Nephron (organoid): ENCODE measurements at regions not wholly inside any gene's neighbourhood (a gene's known extent, or its start where the extent isn't known, plus 50 kb on each side); places are given as distances from the start of the nearest gene placed in this dataset.

Experiments
- H3K27ac Mint-ChIP-seq, 3 experiments: 2 replicates each; pipeline ENCODE4 v1.8.0; 2020; ENCODE audit warnings: mixed read lengths in 3 of 3, mild to moderate bottlenecking in 2 of 3, moderate library complexity in 1 of 3
- H3K27me3 Mint-ChIP-seq: 2 replicates; pipeline ENCODE4 v1.8.0; 2021; ENCODE audit warnings: low read depth, mild to moderate bottlenecking, moderate library complexity, mixed read lengths
- H3K36me3 Mint-ChIP-seq: 2 replicates; pipeline ENCODE4 v1.8.0; 2020; ENCODE audit warnings: low read depth, mixed read lengths
- H3K4me1 Mint-ChIP-seq: 2 replicates; pipeline ENCODE4 v1.8.0; 2020; ENCODE audit warnings: mixed read lengths
- H3K4me3 Mint-ChIP-seq, 3 experiments: 2 replicates each; pipeline ENCODE4 v1.8.0; 2020; ENCODE audit warnings: mild to moderate bottlenecking in 3 of 3, mixed read lengths in 3 of 3, moderate library complexity in 2 of 3
- H3K9me3 Mint-ChIP-seq: 2 replicates; pipeline ENCODE4 v1.8.0; 2020; ENCODE audit warnings: mixed read lengths
- CTCF ChIP-seq, 3 experiments: fragments of 200-600 bp; sonication (generic); IDR thresholded peaks; one replicate each; pipeline ENCODE4 v1.5.0; 2021; ENCODE audit warnings: antibody characterized with exemption in 3 of 3; ENCODE audit not compliant: unreplicated experiment in 3 of 3

- Mint-ChIP-seq H3K27ac (no peak overlapping the region), H3K36me3 (no peaks in the 10 kb centered on the region), H3K4me3 (no peak overlapping the region), H3K27me3 (peaks cover 82% of the 10 kb centered on the region), H3K4me1 (peaks cover 63% of the 10 kb centered on the region), H3K9me3 (no peaks in the 10 kb centered on the region)
- TF ChIP-seq CTCF (IDR thresholded peaks at IDR 0.05; ENCODE audit: unreplicated experiment in 3 of 3) = no peak
Measured at GRCh38 chr6:41419385-41419784, 84.0 kb downstream of the NCR2 start.

- H3K27ac Mint-ChIP-seq = peak overlapping the region in 2 of 3 experiments; percentile 4 to 21
- no peaks in the 10 kb centered on the region for H3K9me3 Mint-ChIP-seq
- peaks cover 74% of the 10 kb centered on the region for H3K27me3 Mint-ChIP-seq
- H3K36me3 Mint-ChIP-seq = no peaks in the 10 kb centered on the region
- peaks cover 57% of the 10 kb centered on the region for H3K4me1 Mint-ChIP-seq
- no peak overlapping the region for H3K4me3 Mint-ChIP-seq
- no peak for TF ChIP-seq CTCF (IDR thresholded peaks at IDR 0.05; ENCODE audit: unreplicated experiment in 3 of 3)
Measured at GRCh38 chr6:41420186-41420585, 84.8 kb downstream of the NCR2 start.

- peaks cover 54% of the 10 kb centered on the region for H3K27me3 Mint-ChIP-seq
- no peak for TF ChIP-seq CTCF (IDR thresholded peaks at IDR 0.05; ENCODE audit: unreplicated experiment in 3 of 3)
- no peak overlapping the region for H3K4me3 Mint-ChIP-seq
- H3K36me3 Mint-ChIP-seq = no peaks in the 10 kb centered on the region
- H3K9me3 Mint-ChIP-seq = no peaks in the 10 kb centered on the region
- H3K4me1 Mint-ChIP-seq = peaks cover 37% of the 10 kb centered on the region
- H3K27ac Mint-ChIP-seq = peak overlapping the region; percentile 28 to 68 (median 37)
Measured at GRCh38 chr6:41422161-41422560, 86.8 kb downstream of the NCR2 start.

- Mint-ChIP-seq H3K9me3 (no peaks in the 10 kb centered on the region), H3K27me3 (peaks cover 46% of the 10 kb centered on the region), H3K36me3 (no peaks in the 10 kb centered on the region), H3K4me3 (no peak overlapping the region), H3K27ac (peak overlapping the region; percentile 18 to 68 (median 28)), H3K4me1 (peaks cover 29% of the 10 kb centered on the region)
- TF ChIP-seq CTCF (IDR thresholded peaks at IDR 0.05; ENCODE audit: unreplicated experiment in 3 of 3) = no peak
Measured at GRCh38 chr6:41423002-41423401, 87.6 kb downstream of the NCR2 start.

- TF ChIP-seq CTCF (IDR thresholded peaks at IDR 0.05; ENCODE audit: unreplicated experiment in 3 of 3) = peak; percentile 81 to 88 (median 85)
- H3K27ac Mint-ChIP-seq = no peak overlapping the region
- no peak overlapping the region for H3K4me3 Mint-ChIP-seq
- peaks cover 33% of the 10 kb centered on the region for H3K4me1 Mint-ChIP-seq
- no peaks in the 10 kb centered on the region for H3K9me3 Mint-ChIP-seq
- peaks cover 40% of the 10 kb centered on the region for H3K27me3 Mint-ChIP-seq
- no peaks in the 10 kb centered on the region for H3K36me3 Mint-ChIP-seq
Measured at GRCh38 chr6:41424370-41425058, 89.1 kb downstream of the NCR2 start.

GRCh38 chr6:41425511-41425910 lies 90.1 kb downstream of the NCR2 start:
- H3K4me1 Mint-ChIP-seq = peaks cover 37% of the 10 kb centered on the region

More at GRCh38 chr6:41425511-41425910, 90.1 kb downstream of the NCR2 start:
- no peak overlapping the region for H3K4me3 Mint-ChIP-seq
- no peak for TF ChIP-seq CTCF (IDR thresholded peaks at IDR 0.05; ENCODE audit: unreplicated experiment in 3 of 3)
- peaks cover 40% of the 10 kb centered on the region for H3K27me3 Mint-ChIP-seq
- H3K36me3 Mint-ChIP-seq = no peaks in the 10 kb centered on the region
- H3K9me3 Mint-ChIP-seq = no peaks in the 10 kb centered on the region
- H3K27ac Mint-ChIP-seq = no peak overlapping the region
